OCI-LY7 (cell line): ENCODE measurements at regions not wholly inside any gene's neighbourhood (a gene's known extent, or its start where the extent isn't known, plus 50 kb on each side); places are given as distances from the start of the nearest gene placed in this dataset.

ENCODE experiments used
- BruUV-seq: library from RNA; stranded (reverse); fragments of 400-500 nt; replicated peaks from 2 replicates; lab custom pipeline; 2021; lab: Mats Ljungman, UMichigan
- CTCF ChIA-PET: fragments of 300-600 bp; sonication (Branson Sonifier 250); formaldehyde crosslinking; loops from one replicate; lab custom pipeline; 2022; ENCODE audit warnings: antibody characterized with exemption; ENCODE audit not compliant: unreplicated experiment; lab: Charles Lee
- POLR2A ChIA-PET: fragments of 300-600 bp; sonication (Branson Sonifier 250); formaldehyde crosslinking; loops from one replicate; lab custom pipeline; 2022; ENCODE audit warnings: antibody characterized with exemption; lab: Charles Lee
- DNase-seq: peaks from one replicate; pipeline ENCODE4 v3.0.0-alpha.2; 2015; ENCODE audit warnings: low spot score
- H2AFZ ChIP-seq: fragments of 200-600 bp; sonication (generic), shearing (Covaris generic); 2 replicates; pipeline ENCODE4 v1.6.1; 2014; ENCODE audit warnings: mild to moderate bottlenecking, antibody characterized with exemption, low read length, moderate library complexity
- H3K27ac ChIP-seq: fragments of 200-600 bp; sonication (generic); 2 replicates; pipeline ENCODE4 v1.5.1; 2014; ENCODE audit warnings: mixed run types, low read depth, mild to moderate bottlenecking, moderate library complexity, low read length, inconsistent platforms; ENCODE audit not compliant: poor library complexity, severe bottlenecking
- H3K36me3 ChIP-seq: fragments of 200-600 bp; sonication (generic); 2 replicates; pipeline ENCODE4 v1.6.1; 2014; ENCODE audit warnings: mild to moderate bottlenecking, antibody characterized with exemption, low read length, moderate library complexity, mixed read lengths; ENCODE audit not compliant: insufficient read depth
- H3K4me1 ChIP-seq: fragments of 200-600 bp; sonication (generic); 2 replicates; pipeline ENCODE4 v1.5.1; 2014; ENCODE audit warnings: mild to moderate bottlenecking, low read length; ENCODE audit not compliant: insufficient read depth, poor library complexity, severe bottlenecking
- H3K4me2 ChIP-seq: fragments of 200-600 bp; sonication (generic); 2 replicates; pipeline ENCODE4 v1.6.1; 2014; ENCODE audit warnings: mild to moderate bottlenecking, low read length
- H3K4me3 ChIP-seq: fragments of 200-600 bp; sonication (generic); 2 replicates; pipeline ENCODE4 v1.5.1; 2014; ENCODE audit warnings: mild to moderate bottlenecking, low read depth, low read length; ENCODE audit not compliant: poor library complexity, severe bottlenecking
- H3K79me2 ChIP-seq: fragments of 200-600 bp; sonication (generic); 2 replicates; pipeline ENCODE4 v1.6.1; 2016; ENCODE audit warnings: low read depth, mild to moderate bottlenecking, low read length, moderate library complexity, mixed read lengths; ENCODE audit not compliant: insufficient read depth
- H3K9me2 ChIP-seq: fragments of 200-600 bp; sonication (generic); 2 replicates; pipeline ENCODE4 v1.6.1; 2016; ENCODE audit warnings: mild to moderate bottlenecking, low read length, mixed read lengths; ENCODE audit not compliant: insufficient read depth
- H3K9me3 ChIP-seq: fragments of 200-600 bp; sonication (generic); 2 replicates; pipeline ENCODE4 v1.6.1; 2014; ENCODE audit warnings: mild to moderate bottlenecking, mixed run types, low read length, mixed read lengths
- H4K20me1 ChIP-seq: fragments of 200-600 bp; sonication (generic); 2 replicates; pipeline ENCODE4 v1.6.1; 2014; ENCODE audit warnings: mild to moderate bottlenecking, antibody characterized with exemption, low read length, moderate library complexity, mixed read lengths; ENCODE audit not compliant: insufficient read depth
- EZH2phosphoT487 ChIP-seq: fragments of 200-600 bp; sonication (generic); IDR thresholded peaks from 2 replicates; pipeline ENCODE4 v1.6.1; 2018; ENCODE audit warnings: low read depth, borderline replicate concordance, mild to moderate bottlenecking, mixed run types, antibody characterized with exemption, low read length, moderate library complexity, mixed read lengths
- intact Hi-C: fragments of 100-400 bp; cut with micrococcal nuclease; formaldehyde crosslinking; loops from one replicate; pipeline ENCODE4 v1.10.0; 2022; ENCODE audit not compliant: unreplicated experiment
- TF ChIP-seq, protein P1 (sequence below): fragments of 200-600 bp; sonication (generic); conservative IDR thresholded peaks from 2 replicates; pipeline ENCODE4 v1.5.1; 2014; ENCODE audit warnings: mild to moderate bottlenecking, antibody characterized with exemption, low read length, moderate library complexity, mixed read lengths

DNA sequence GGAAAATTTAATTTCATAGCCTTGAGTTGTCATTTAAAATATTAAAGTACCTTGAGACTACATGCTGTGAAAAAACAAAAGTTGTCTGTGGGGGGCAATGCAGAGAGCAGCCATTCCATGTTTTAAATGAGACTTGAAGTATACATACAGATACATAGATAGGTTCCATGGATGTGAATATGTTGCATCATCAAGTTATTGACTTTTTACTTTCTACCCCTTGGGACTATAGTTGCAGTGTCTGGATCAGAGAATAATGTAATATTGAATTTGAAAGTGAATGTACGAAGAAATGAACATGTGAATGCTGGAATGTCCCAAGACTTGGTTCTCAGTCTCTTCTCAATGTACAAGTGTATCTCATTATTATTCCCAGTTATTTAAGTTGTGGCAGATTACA is 751.0 kb downstream of the MRPL39 start:
- no peaks in the 10 kb centered on the region for H4K20me1 ChIP-seq
- no peaks in the 10 kb centered on the region for H3K36me3 ChIP-seq
- H3K27ac ChIP-seq = no peak overlapping the region
- TF ChIP-seq EZH2phosphoT487 = no peak
- TF ChIP-seq, protein P1, sequence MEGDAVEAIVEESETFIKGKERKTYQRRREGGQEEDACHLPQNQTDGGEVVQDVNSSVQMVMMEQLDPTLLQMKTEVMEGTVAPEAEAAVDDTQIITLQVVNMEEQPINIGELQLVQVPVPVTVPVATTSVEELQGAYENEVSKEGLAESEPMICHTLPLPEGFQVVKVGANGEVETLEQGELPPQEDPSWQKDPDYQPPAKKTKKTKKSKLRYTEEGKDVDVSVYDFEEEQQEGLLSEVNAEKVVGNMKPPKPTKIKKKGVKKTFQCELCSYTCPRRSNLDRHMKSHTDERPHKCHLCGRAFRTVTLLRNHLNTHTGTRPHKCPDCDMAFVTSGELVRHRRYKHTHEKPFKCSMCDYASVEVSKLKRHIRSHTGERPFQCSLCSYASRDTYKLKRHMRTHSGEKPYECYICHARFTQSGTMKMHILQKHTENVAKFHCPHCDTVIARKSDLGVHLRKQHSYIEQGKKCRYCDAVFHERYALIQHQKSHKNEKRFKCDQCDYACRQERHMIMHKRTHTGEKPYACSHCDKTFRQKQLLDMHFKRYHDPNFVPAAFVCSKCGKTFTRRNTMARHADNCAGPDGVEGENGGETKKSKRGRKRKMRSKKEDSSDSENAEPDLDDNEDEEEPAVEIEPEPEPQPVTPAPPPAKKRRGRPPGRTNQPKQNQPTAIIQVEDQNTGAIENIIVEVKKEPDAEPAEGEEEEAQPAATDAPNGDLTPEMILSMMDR = no peak
- ChIA-PET POLR2A (interaction anchor here (0.6 kb wide), 1 partner anchor 121 kb away, joined by 3 read pairs; no protein-coding TSS in a partner anchor), CTCF (no interaction called here)
- H3K4me3 ChIP-seq = no peak overlapping the region
- H3K4me1 ChIP-seq = no peaks in the 10 kb centered on the region
- H3K79me2 ChIP-seq = no peaks in the 10 kb centered on the region
- no TSS peak for BruUV-seq
- intact Hi-C loops = no loop called here
- DNase-seq = no peak
- peaks cover 25% of the 10 kb centered on the region; the same call in 1 of the 2 replicates for H3K9me3 ChIP-seq
- no peak overlapping the region for H3K4me2 ChIP-seq
- no peak overlapping the region for H2AFZ ChIP-seq
- H3K9me2 ChIP-seq = no peaks in the 10 kb centered on the region

DNA sequence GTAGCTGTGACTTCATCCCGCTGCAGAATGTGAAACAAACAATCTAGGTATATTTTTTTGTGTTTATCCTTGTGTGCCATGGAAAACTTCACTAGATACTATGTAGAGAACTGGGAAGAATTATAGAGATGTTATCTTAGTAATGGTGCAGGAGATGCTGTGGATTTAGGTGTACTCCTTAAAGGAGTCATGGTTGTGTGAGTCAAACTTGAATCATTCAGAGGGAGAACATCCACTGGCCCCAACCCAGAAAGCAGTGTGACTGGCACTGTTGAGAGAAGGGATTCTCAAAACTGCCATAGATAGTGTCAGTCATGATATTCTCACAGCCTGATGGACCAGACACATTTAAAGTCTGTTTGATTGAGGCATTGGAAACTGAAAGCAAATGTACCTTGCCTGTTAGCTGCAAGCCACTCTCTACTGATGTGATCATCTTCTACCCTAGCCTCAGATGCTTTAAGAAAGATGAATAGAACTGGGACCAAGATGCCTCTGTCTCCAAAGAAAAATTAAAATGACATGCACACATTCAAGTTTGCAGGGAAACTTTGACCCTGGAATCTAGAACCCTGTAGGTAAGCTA is 754.6 kb downstream of the MRPL39 start:
- no peak overlapping the region for H2AFZ ChIP-seq
- TF ChIP-seq, protein P1 = no peak
- TF ChIP-seq EZH2phosphoT487 = no peak
- CTCF ChIA-PET = no interaction called here
- no peak overlapping the region for H3K27ac ChIP-seq
- H3K79me2 ChIP-seq = no peaks in the 10 kb centered on the region
- no peak overlapping the region for H3K4me3 ChIP-seq
- H3K4me2 ChIP-seq = no peak overlapping the region
- H4K20me1 ChIP-seq = no peaks in the 10 kb centered on the region
- intact Hi-C loops = no loop called here
- POLR2A ChIA-PET = interaction anchor here (1.3 kb wide), 1 partner anchor 21 kb away, joined by 4 read pairs; no protein-coding TSS in a partner anchor
- peaks cover 21% of the 10 kb centered on the region; the same call in 1 of the 2 replicates for H3K9me3 ChIP-seq
- no TSS peak for BruUV-seq
- no peaks in the 10 kb centered on the region for H3K9me2 ChIP-seq
- H3K4me1 ChIP-seq = no peaks in the 10 kb centered on the region
- DNase-seq = no peak
- no peaks in the 10 kb centered on the region for H3K36me3 ChIP-seq

DNA sequence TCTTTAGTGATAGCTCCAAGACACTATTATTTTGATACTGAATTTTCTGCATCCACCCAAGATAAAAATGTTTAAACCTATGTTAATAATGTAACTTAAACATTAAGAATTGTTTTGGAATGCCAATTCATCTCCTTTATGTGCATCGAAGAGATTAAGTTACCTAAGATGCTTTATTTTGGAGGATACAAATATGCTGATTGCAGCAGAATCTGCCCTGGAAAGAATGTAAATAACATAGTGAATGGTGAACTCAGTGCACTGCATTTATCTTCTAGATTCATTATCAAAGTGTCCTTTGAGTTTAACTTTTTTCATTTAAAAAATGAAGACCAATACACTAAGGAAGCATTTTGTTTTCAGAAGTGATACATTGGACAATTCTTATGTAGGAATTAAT is 757.2 kb downstream of the MRPL39 start:
- Histone ChIP-seq H4K20me1 (no peaks in the 10 kb centered on the region), H3K27ac (no peak overlapping the region), H2AFZ (no peak overlapping the region), H3K4me3 (no peak overlapping the region), H3K36me3 (no peaks in the 10 kb centered on the region), H3K4me2 (no peak overlapping the region), H3K9me2 (no peaks in the 10 kb centered on the region), H3K4me1 (no peaks in the 10 kb centered on the region), H3K9me3 (peaks cover 11% of the 10 kb centered on the region; the same call in 1 of the 2 replicates), H3K79me2 (no peaks in the 10 kb centered on the region)
- ChIA-PET POLR2A (interaction anchor here (0.6 to 0.7 kb wide), 2 partner anchors 175 to 412 kb away, joined by 3 read pairs; no protein-coding TSS in a partner anchor), CTCF (no interaction called here)
- BruUV-seq = no TSS peak
- intact Hi-C loops = no loop called here
- TF ChIP-seq EZH2phosphoT487 = no peak
- TF ChIP-seq, protein P1 = no peak
- no peak for DNase-seq
